ENCODE measurements at regions not wholly inside any gene's neighbourhood (a gene's known extent, or its start where the extent isn't known, plus 50 kb on each side); places are given as distances from the start of the nearest gene placed in this dataset.
"Not testable (repeated sequence)": the region's sequence is repeated elsewhere in the genome, so short reads cannot be mapped to it uniquely, and the experiment has no call there.

- no peak for DNase-seq (ENCODE audit: low read depth)
Observed at GRCh38 chr10:130351466-130352290, 215.5 kb downstream of the GLRX3 start.

- DNase-seq (ENCODE audit: low read depth) = no peak
Observed at GRCh38 chr10:130352291-130352645, 216.1 kb downstream of the GLRX3 start.

GRCh38 chr10:130353928-130354572 is 217.9 kb downstream of the GLRX3 start:
- DNase-seq (ENCODE audit: low read depth) = no peak

- no peak for DNase-seq (ENCODE audit: low read depth)
Observed at GRCh38 chr10:130354573-130354954, 218.4 kb downstream of the GLRX3 start.

GRCh38 chr10:130354976-130355795 is 219.0 kb downstream of the GLRX3 start:
- DNase-seq (ENCODE audit: low read depth) = no peak

GRCh38 chr10:130356429-130356828 is 220.2 kb downstream of the GLRX3 start:
- not testable (repeated sequence) for DNase-seq (ENCODE audit: low read depth)

GRCh38 chr10:130357226-130357625 is 221.0 kb downstream of the GLRX3 start:
- no peak for DNase-seq (ENCODE audit: low read depth)

GRCh38 chr10:130357951-130358350 is 221.8 kb downstream of the GLRX3 start:
- DNase-seq (ENCODE audit: low read depth) = no peak

GRCh38 chr10:130358981-130359650 is 222.9 kb downstream of the GLRX3 start:
- DNase-seq (ENCODE audit: low read depth) = no peak

- DNase-seq (ENCODE audit: low read depth) = no peak
Observed at GRCh38 chr10:130359711-130360110, 223.5 kb downstream of the GLRX3 start.

- DNase-seq (ENCODE audit: low read depth) = no peak
Observed at GRCh38 chr10:130360826-130361311, 224.7 kb downstream of the GLRX3 start.

GRCh38 chr10:130361351-130362105 is 225.3 kb downstream of the GLRX3 start:
- DNase-seq (ENCODE audit: low read depth) = no peak

- DNase-seq (ENCODE audit: low read depth) = no peak
Observed at GRCh38 chr10:130362308-130362761, 226.1 kb downstream of the GLRX3 start.

GRCh38 chr10:130363051-130363450 is 226.9 kb downstream of the GLRX3 start:
- DNase-seq (ENCODE audit: low read depth) = no peak

GRCh38 chr10:130363899-130364445 is 227.8 kb downstream of the GLRX3 start:
- DNase-seq (ENCODE audit: low read depth) = no peak

GRCh38 chr10:130364631-130365411 is 228.6 kb downstream of the GLRX3 start:
- DNase-seq (ENCODE audit: low read depth) = no peak

- no peak for DNase-seq (ENCODE audit: low read depth)
Observed at GRCh38 chr10:130368761-130369560, 232.8 kb downstream of the GLRX3 start.

GRCh38 chr10:130369645-130370381 is 233.6 kb downstream of the GLRX3 start:
- no peak for DNase-seq (ENCODE audit: low read depth)
